CD14-positive monocyte (primary cell): ENCODE measurements at regions not wholly inside any gene's neighbourhood (a gene's known extent, or its start where the extent isn't known, plus 50 kb on each side); places are given as distances from the start of the nearest gene placed in this dataset.

Experiments used
- DNase-seq, 3 donors: peaks; one replicate each; pipeline ENCODE4 v3.0.0-alpha.2; 2011 to 2022
- H2AFZ ChIP-seq: 2 replicates; pipeline ENCODE4 v1.6.0; 2012; ENCODE audit warnings: mild to moderate bottlenecking, low read depth, low read length, inconsistent platforms; ENCODE audit not compliant: insufficient read depth, poor library complexity, severe bottlenecking
- H3K27ac ChIP-seq, 2 donors: 1 replicate in 1 of 2; 2 replicates in 1 of 2; pipeline ENCODE4 v1.5.1; 2012 to 2013; ENCODE audit warnings: low read length in 2 of 2, control low read depth in 1 of 2, inconsistent platforms in 1 of 2, low read depth in 1 of 2, mild to moderate bottlenecking in 1 of 2
- H3K27me3 ChIP-seq, 2 donors: one replicate each; pipeline versions ENCODE4 v1.6.0 to v1.6.1; 2011 to 2013; ENCODE audit warnings: low read length in 2 of 2; ENCODE audit not compliant: control insufficient read depth in 2 of 2, insufficient read depth in 2 of 2
- H3K36me3 ChIP-seq, 2 donors: replicated peaks in 1 of 2; 1 replicate in 1 of 2; 2 replicates in 1 of 2; pipeline versions ENCODE4 v1.5.1 to v1.6.1; 2012 to 2013; ENCODE audit warnings: low read length in 2 of 2, control low read depth in 1 of 2, inconsistent platforms in 1 of 2, mild to moderate bottlenecking in 1 of 2; ENCODE audit not compliant: insufficient read depth in 2 of 2, control insufficient read depth in 1 of 2
- H3K4me1 ChIP-seq, 2 donors: 1 replicate in 1 of 2; 2 replicates in 1 of 2; pipeline versions ENCODE4 v1.5.1 to v1.6.1; 2012 to 2013; ENCODE audit warnings: low read length in 2 of 2, control low read depth in 1 of 2, inconsistent platforms in 1 of 2, mild to moderate bottlenecking in 1 of 2, moderate library complexity in 1 of 2; ENCODE audit not compliant: insufficient read depth in 2 of 2, control insufficient read depth in 1 of 2
- H3K4me2 ChIP-seq: replicated peaks from 2 replicates; pipeline ENCODE3; 2012; ENCODE audit warnings: low read length, moderate library complexity, mild to moderate bottlenecking; ENCODE audit not compliant: poor library complexity, severe bottlenecking; ENCODE audit errors: extremely low read depth
- H3K4me3 ChIP-seq, 3 experiments: fragments of 200-600 bp in 1 of 3; sonication (generic) in 1 of 3; replicated peaks in 1 of 3; 1 replicate in 2 of 3; 2 replicates in 1 of 3; pipeline ENCODE4 v1.5.1; 2011 to 2013; ENCODE audit warnings: low read length in 3 of 3, mild to moderate bottlenecking in 3 of 3, control low read depth in 2 of 3, low read depth in 2 of 3, inconsistent platforms in 1 of 3, moderate library complexity in 1 of 3
- H3K79me2 ChIP-seq: 2 replicates; pipeline ENCODE4 v1.6.0; 2012; ENCODE audit warnings: mild to moderate bottlenecking, control low read depth, inconsistent platforms, low read length, moderate library complexity; ENCODE audit not compliant: insufficient read depth
- H3K9ac ChIP-seq: 2 replicates; pipeline ENCODE4 v1.6.0; 2017; ENCODE audit warnings: low read length, mild to moderate bottlenecking; ENCODE audit not compliant: insufficient read depth, poor library complexity, severe bottlenecking
- H3K9me3 ChIP-seq, 2 donors: replicated peaks in 1 of 2; 1 replicate in 1 of 2; 2 replicates in 1 of 2; pipeline versions ENCODE4 v1.5.1 to v1.6.1; 2012 to 2013; ENCODE audit warnings: low read length in 2 of 2, control low read depth in 1 of 2; ENCODE audit not compliant: control insufficient read depth in 1 of 2, insufficient read depth in 1 of 2
- H4K20me1 ChIP-seq: 2 replicates; pipeline ENCODE4 v1.6.0; 2012; ENCODE audit warnings: mild to moderate bottlenecking, low read length, control low read depth, moderate library complexity; ENCODE audit not compliant: insufficient read depth
- H3K27ac Mint-ChIP-seq, 7 donors: one replicate each; pipeline ENCODE4 v1.8.0; 2020; ENCODE audit warnings: mild to moderate bottlenecking in 7 of 7, mixed read lengths in 7 of 7, moderate library complexity in 6 of 7, inconsistent platforms in 2 of 7
- H3K27me3 Mint-ChIP-seq, 3 donors: one replicate each; pipeline ENCODE4 v1.8.0; 2021 to 2022; ENCODE audit warnings: low read depth in 3 of 3, mild to moderate bottlenecking in 3 of 3, mixed read lengths in 3 of 3, moderate library complexity in 3 of 3, inconsistent platforms in 1 of 3
- H3K36me3 Mint-ChIP-seq, 2 donors: one replicate each; pipeline ENCODE4 v1.8.0; 2020; ENCODE audit warnings: mixed read lengths in 2 of 2, inconsistent platforms in 1 of 2, mild to moderate bottlenecking in 1 of 2
- H3K4me1 Mint-ChIP-seq: one replicate; pipeline ENCODE4 v1.8.0; 2020; ENCODE audit warnings: mild to moderate bottlenecking, mixed read lengths
- H3K4me3 Mint-ChIP-seq, 2 donors: one replicate each; pipeline ENCODE4 v1.8.0; 2020; ENCODE audit warnings: mild to moderate bottlenecking in 2 of 2, mixed read lengths in 2 of 2, moderate library complexity in 1 of 2
- H3K9me3 Mint-ChIP-seq, 7 donors: one replicate each; pipeline ENCODE4 v1.8.0; 2020 to 2022; ENCODE audit warnings: mixed read lengths in 7 of 7, mild to moderate bottlenecking in 6 of 7, moderate library complexity in 6 of 7, inconsistent platforms in 2 of 7
- WGBS: methylation state at CpG from one replicate; pipeline ENCODE4 v1.1.5; 2013; ENCODE audit warnings: missing lambda C conversion rate; ENCODE audit not compliant: insufficient coverage; 5-methylcytosine and 5-hydroxymethylcytosine counted together
- intact Hi-C, 2 donors: fragments of 100-400 bp; cut with micrococcal nuclease; formaldehyde crosslinking; loops; one replicate each; pipeline versions ENCODE4 v1.15.0 to v1.15.1; 2023
- TF ChIP-seq, protein P1 (sequence below): fragments of 200-600 bp; IDR thresholded peaks from one replicate; pipeline ENCODE4 v1.8.0; 2022; ENCODE audit warnings: antibody characterized with exemption, mild to moderate bottlenecking

DNA sequence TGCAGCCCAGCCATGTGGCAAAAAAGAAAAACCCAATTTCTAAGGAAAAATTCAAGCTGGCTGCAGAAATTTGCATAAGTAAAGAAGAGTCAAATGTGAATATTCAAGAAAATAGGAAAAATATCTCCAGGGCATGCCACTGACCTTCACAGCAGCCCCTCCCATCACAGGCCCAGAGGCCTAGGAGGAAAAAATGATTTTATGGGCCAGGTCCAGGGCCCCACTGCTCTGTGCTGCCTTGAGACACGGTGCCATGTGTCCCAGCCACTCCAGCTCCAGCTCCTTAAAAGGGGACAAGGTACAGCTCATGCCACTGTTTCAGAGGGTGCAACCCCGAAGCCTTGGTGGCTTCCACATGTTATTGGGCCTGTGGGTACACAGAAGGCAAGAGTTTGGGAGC lies 182.7 kb upstream of the FGF16 start:
- H3K9me3 Mint-ChIP-seq: peaks cover 16 to 30% (median 20%) of the 10 kb centered on the region in 7 donors
- Histone ChIP-seq H3K36me3 (no peaks in the 10 kb centered on the region), H2AFZ (no peak overlapping the region), H3K4me1 (no peaks in the 10 kb centered on the region), H3K9ac (no peak overlapping the region), H3K9me3 (peaks cover 22 to 29% of the 10 kb centered on the region in 2 donors), H3K4me2 (no peak overlapping the region), H3K79me2 (no peaks in the 10 kb centered on the region), H3K27ac (no peak overlapping the region), H4K20me1 (no peaks in the 10 kb centered on the region), H3K27me3 (no peaks in the 10 kb centered on the region), H3K4me3 (no peak overlapping the region)
- intact Hi-C loops: no loop called here
- no peaks in the 10 kb centered on the region for H3K4me1 Mint-ChIP-seq
- H3K4me3 Mint-ChIP-seq: no peak overlapping the region
- WGBS: 100% methylated on average over 1 of the region's 2 CpGs
- peaks cover 0 to 1% (median 0%) of the 10 kb centered on the region in 3 donors for H3K27me3 Mint-ChIP-seq
- H3K36me3 Mint-ChIP-seq: no peaks in the 10 kb centered on the region
- no peak overlapping the region for H3K27ac Mint-ChIP-seq
- no peak for DNase-seq
- TF ChIP-seq, protein P1, sequence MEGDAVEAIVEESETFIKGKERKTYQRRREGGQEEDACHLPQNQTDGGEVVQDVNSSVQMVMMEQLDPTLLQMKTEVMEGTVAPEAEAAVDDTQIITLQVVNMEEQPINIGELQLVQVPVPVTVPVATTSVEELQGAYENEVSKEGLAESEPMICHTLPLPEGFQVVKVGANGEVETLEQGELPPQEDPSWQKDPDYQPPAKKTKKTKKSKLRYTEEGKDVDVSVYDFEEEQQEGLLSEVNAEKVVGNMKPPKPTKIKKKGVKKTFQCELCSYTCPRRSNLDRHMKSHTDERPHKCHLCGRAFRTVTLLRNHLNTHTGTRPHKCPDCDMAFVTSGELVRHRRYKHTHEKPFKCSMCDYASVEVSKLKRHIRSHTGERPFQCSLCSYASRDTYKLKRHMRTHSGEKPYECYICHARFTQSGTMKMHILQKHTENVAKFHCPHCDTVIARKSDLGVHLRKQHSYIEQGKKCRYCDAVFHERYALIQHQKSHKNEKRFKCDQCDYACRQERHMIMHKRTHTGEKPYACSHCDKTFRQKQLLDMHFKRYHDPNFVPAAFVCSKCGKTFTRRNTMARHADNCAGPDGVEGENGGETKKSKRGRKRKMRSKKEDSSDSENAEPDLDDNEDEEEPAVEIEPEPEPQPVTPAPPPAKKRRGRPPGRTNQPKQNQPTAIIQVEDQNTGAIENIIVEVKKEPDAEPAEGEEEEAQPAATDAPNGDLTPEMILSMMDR: no peak

DNA sequence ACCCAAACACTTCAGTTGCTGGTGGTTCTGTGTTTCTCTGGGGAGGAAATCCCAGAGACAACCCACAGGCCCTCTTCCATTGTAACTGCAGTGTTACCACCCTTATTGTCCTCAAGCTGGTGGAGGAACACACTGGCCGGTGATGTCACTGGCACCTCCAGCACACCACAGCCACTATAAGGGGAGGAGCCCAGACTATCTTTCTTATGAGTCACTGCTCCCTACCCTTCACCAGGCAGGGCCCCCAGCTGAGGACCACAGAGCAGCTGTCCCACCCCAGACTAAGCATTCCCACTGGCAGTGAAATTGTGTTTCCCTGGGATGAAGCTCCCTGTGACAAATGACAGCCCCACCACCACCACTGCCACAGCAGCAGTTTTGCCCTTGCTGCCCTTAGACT lies 171.8 kb upstream of the FGF16 start:
- no peaks in the 10 kb centered on the region for H3K4me1 Mint-ChIP-seq
- TF ChIP-seq, protein P1: no peak
- H3K27me3 Mint-ChIP-seq: peaks cover 0 to 1% (median 0%) of the 10 kb centered on the region in 3 donors
- no CpG with 5 or more reads among the region's 1 CpG for WGBS
- peaks cover 5 to 23% (median 8%) of the 10 kb centered on the region in 7 donors for H3K9me3 Mint-ChIP-seq
- Histone ChIP-seq H2AFZ (no peak overlapping the region), H3K9me3 (peaks cover 0 to 18% of the 10 kb centered on the region in 2 donors), H3K4me3 (no peak overlapping the region), H3K27ac (no peak overlapping the region), H4K20me1 (no peaks in the 10 kb centered on the region), H3K36me3 (no peaks in the 10 kb centered on the region), H3K4me2 (no peak overlapping the region), H3K79me2 (no peaks in the 10 kb centered on the region), H3K9ac (no peak overlapping the region), H3K4me1 (no peaks in the 10 kb centered on the region), H3K27me3 (no peaks in the 10 kb centered on the region)
- H3K4me3 Mint-ChIP-seq: no peak overlapping the region
- no peaks in the 10 kb centered on the region for H3K36me3 Mint-ChIP-seq
- H3K27ac Mint-ChIP-seq: no peak overlapping the region
- intact Hi-C loops: no loop called here
- DNase-seq: no peak
